ENCODE measurements at regions not wholly inside any gene's neighbourhood (a gene's known extent, or its start where the extent isn't known, plus 50 kb on each side); places are given as distances from the start of the nearest gene placed in this dataset.

GRCh38 chr4:126993351-126993750 is 639.4 kb upstream of the INTU start:
- TF ChIP-seq POLR2A (IDR thresholded peaks at IDR 0.05; ENCODE audit: low read depth, low read length): no peak
- no peak for TF ChIP-seq TAF1 (IDR thresholded peaks at IDR 0.05; ENCODE audit: low read depth, low read length)
- no peak for TF ChIP-seq POLR2AphosphoS5 (IDR thresholded peaks at IDR 0.05; ENCODE audit: low read depth, low read length)
- TF ChIP-seq SPI1 (IDR thresholded peaks at IDR 0.05; ENCODE audit: low read depth, low read length): no peak
